GM12891 (cell line): ENCODE measurements at regions not wholly inside any gene's neighbourhood (a gene's known extent, or its start where the extent isn't known, plus 50 kb on each side); places are given as distances from the start of the nearest gene placed in this dataset.
"Not testable (repeated sequence)": the region's sequence is repeated elsewhere in the genome, so short reads cannot be mapped to it uniquely, and the experiment has no call there.

ENCODE experiments used
- DNase-seq: peaks from one replicate; pipeline ENCODE4 v3.0.0; 2011; ENCODE audit warnings: low spot score; ENCODE audit not compliant: insufficient read length
- FAIRE-seq: peaks from 2 replicates; lab custom pipeline; 2011; peaks lifted over from hg19 to GRCh38; lab: Jason Lieb, UNC
- PAX5 ChIP-seq: IDR thresholded peaks from 2 replicates; pipeline ENCODE4 v1.6.1; 2011; ENCODE audit warnings: low read length, moderate library complexity, mild to moderate bottlenecking; ENCODE audit not compliant: insufficient read depth, severe bottlenecking
- POLR2A ChIP-seq: IDR thresholded peaks from 2 replicates; pipeline ENCODE4 v1.6.1; 2011; ENCODE audit warnings: low read depth, low read length, control low read depth
- POLR2AphosphoS5 ChIP-seq: IDR thresholded peaks from 2 replicates; pipeline ENCODE4 v1.6.1; 2011; ENCODE audit warnings: low read depth, low read length, control low read depth
- POU2F2 ChIP-seq: IDR thresholded peaks from 2 replicates; pipeline ENCODE4 v1.6.1; 2011; ENCODE audit warnings: low read depth, mild to moderate bottlenecking, control low read depth, low read length, moderate library complexity
- SPI1 ChIP-seq: IDR thresholded peaks from 2 replicates; pipeline ENCODE4 v1.6.1; 2011; ENCODE audit warnings: low read depth, low read length, control low read depth
- TAF1 ChIP-seq: IDR thresholded peaks from 2 replicates; pipeline ENCODE4 v1.6.1; 2011; ENCODE audit warnings: low read depth, low read length, control low read depth

- FAIRE-seq (peak; percentile 93), DNase-seq (no peak)
- TF ChIP-seq POLR2A: no peak
- TF ChIP-seq SPI1: peak; percentile 99
These were observed 70.2 kb upstream of the CCDC71L start for GRCh38 chr7:106731187-106731586.

DNA sequence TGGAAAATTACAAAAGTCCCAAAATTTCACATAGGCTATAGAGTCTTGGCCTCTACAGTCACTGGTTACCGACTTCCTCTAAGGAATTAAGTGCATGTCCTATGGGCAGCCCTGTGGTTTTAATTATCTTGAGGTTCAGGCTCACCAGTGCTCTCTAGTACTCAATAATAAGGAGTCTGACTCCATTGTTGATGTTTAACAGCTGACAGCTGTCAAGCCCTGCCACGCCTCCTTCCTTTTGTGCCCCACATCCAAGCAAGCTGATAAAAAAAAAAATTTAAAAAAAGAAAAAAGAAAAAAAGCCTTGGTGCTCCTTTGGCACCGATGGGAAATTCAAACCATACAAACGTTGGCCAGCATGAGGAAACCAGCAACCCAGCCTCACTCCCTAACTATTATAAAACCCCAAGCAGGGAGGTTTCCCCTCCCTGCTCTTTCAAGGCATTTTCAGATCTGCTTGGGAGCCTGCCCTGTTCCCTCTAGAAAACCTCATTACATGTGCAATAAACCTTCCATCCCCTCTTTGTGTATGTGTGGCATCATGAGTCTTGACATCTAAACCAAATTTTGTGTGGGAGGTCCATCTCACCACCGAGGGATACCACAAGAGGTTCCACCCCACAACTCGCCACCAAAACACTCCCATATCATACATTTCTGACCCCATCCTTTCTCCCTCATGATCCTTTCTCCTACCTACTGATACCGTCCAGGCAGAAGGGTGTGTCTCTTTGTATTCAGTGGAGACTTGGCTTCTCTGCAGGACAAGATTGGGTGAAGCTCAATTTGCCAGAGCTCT lies 70.9 kb upstream of the CCDC71L start:
- FAIRE-seq: peak; percentile 83
- TF ChIP-seq POLR2AphosphoS5 (no peak), SPI1 (no peak), POLR2A (no peak), POU2F2 (no peak), TAF1 (no peak), PAX5 (no peak)
- DNase-seq: no peak

DNA sequence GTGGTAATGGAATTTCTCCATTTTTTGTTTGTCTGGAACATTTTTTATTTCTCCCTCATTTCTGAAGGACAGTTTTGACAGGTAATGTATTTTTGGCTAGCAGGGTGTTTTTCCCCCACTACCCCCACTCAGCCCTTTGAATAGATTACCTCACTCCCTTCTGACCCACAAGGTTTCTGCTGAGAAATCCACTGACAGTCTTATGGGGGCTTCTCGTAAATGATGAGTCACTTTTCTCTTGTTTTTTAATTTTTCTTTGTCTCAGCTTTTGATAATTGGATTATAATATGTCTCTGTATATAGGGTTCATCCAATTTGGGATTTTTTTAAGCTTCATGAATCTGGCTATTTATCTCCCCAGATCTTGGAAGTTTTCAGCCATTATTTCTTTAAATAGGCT lies 74.7 kb upstream of the CCDC71L start:
- no peak for TF ChIP-seq POU2F2
- no peak for FAIRE-seq
- no peak for DNase-seq

DNA sequence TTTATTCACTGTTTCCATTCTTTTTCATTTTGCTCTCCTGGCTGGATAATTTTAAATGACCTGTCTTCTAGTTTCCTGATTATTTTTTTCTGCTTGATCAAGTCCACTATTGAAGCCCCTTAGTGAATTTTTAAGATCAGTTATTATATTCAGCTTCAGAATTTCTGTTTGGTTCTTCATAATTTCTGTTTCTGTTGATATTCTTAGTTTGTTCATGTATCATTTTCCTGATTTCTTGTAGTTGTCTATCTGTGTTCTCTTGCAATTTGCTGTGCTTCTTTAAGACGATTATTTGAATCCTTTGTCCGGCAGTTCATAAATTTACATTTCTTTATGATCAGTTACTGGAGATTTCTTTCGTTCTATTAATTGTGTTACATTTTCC lies 75.2 kb upstream of the CCDC71L start:
- FAIRE-seq: no peak
- no peak for DNase-seq
- TF ChIP-seq POLR2A (no peak), POLR2AphosphoS5 (no peak), SPI1 (no peak), PAX5 (no peak), POU2F2 (no peak), TAF1 (no peak)

GRCh38 chr7:106736508-106737201 lies 75.7 kb upstream of the CCDC71L start:
- peak; percentile 18 for DNase-seq
- FAIRE-seq: peak; percentile 82
- no peak for TF ChIP-seq POU2F2
- no peak for TF ChIP-seq POLR2AphosphoS5
- TF ChIP-seq PAX5: no peak
- no peak for TF ChIP-seq SPI1
- TF ChIP-seq POLR2A: no peak
- no peak for TF ChIP-seq TAF1

DNA sequence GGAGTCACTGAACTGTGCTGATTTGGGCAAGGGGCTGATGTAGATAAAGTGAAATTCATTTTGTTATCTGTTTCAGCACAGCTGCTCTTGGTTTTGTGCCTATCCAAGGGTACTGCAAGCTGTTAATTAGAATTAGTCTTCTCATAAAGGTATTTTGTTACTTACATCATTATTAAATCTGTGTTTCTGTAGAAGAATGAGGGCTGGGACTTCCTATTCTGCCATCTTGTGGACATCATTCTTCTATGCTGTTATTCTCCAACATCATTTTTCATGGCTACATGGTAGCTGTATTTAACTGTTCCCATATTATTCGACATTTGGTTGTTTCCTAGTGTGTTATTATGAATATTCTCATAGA lies 76.2 kb upstream of the CCDC71L start:
- DNase-seq (no peak), FAIRE-seq (no peak)
- TF ChIP-seq SPI1 (no peak), TAF1 (no peak), POLR2AphosphoS5 (no peak), PAX5 (no peak), POU2F2 (no peak), POLR2A (no peak)

DNA sequence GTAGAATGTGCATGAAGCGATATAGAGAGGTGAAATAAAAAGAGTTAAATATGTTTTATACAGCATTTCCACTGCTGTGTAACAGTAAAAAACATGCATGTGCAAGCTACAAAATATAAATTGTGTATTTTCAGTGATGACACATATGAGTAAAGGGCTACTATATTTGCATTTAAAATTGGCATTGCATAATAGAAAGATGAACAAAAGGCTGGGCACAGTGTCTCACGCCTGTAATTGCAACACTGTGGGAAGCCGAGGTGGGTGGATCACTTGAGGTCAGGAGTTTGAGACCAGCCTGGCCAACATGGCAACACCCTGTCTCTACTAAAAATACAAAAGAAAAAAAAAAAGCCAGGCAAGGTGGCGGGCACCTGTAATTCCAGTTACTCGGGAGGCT lies 79.8 kb upstream of the CCDC71L start:
- TF ChIP-seq SPI1: no peak
- no peak for TF ChIP-seq POLR2A
- TF ChIP-seq TAF1: no peak
- no peak for TF ChIP-seq POLR2AphosphoS5
- TF ChIP-seq PAX5: no peak
- no peak for TF ChIP-seq POU2F2
- FAIRE-seq (no peak), DNase-seq (no peak)

GRCh38 chr7:106744563-106745091 lies 83.7 kb upstream of the CCDC71L start:
- FAIRE-seq: peak; percentile 28
- TF ChIP-seq POLR2AphosphoS5 (no peak), POLR2A (no peak), PAX5 (no peak), TAF1 (no peak), SPI1 (no peak), POU2F2 (no peak)
- DNase-seq: no peak

GRCh38 chr7:106747301-106747700 lies 86.3 kb upstream of the CCDC71L start:
- DNase-seq, FAIRE-seq: not testable (repeated sequence)

DNA sequence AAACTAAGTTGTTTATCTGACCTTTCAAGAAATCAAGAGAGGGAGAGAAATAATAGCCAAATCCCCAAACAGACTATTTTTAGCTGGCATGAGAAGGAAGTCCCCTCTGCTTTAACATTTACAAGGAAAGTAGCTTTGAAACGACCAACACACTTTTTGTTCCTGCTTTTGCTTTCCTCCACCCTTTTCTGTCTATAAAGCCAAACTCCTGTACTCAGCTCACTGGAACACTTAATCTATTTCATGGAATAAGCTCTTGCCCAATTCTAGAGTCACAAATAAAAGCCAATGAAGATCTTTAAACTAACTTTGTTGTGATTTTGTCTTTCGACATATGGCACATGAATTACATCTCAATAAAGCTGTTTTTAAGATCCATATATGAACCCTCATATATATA lies 86.8 kb upstream of the CCDC71L start:
- DNase-seq: no peak
- no peak for FAIRE-seq
- TF ChIP-seq PAX5: no peak
- no peak for TF ChIP-seq POLR2A
- no peak for TF ChIP-seq POU2F2
- no peak for TF ChIP-seq TAF1
- TF ChIP-seq POLR2AphosphoS5: no peak
- no peak for TF ChIP-seq SPI1

DNA sequence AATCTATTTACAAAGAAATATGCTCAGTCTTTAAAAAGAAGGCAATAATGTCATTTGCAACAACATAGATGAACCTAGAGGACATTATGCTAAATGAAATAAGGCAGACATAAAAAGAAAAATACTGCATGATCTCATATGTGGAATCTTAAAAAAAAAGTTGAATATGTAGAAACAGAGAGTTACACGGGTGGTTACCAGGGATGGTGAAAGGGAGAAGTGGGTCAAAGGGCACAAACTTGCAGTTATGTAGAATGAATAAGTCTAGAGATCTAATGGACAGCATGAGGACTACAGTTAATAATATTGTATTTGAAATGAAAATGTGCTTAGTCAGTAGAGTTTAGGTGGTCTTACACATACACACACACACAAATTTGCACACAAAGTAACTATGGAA lies 88.2 kb upstream of the CCDC71L start:
- TF ChIP-seq POU2F2: no peak
- TF ChIP-seq POLR2A: no peak
- TF ChIP-seq TAF1: no peak
- no peak for TF ChIP-seq POLR2AphosphoS5
- no peak for DNase-seq
- FAIRE-seq: no peak
